T-helper 1 cell treated with Interleukin-12 subunit alpha and Interleukin-12 subunit beta and Interleukin-4 antibody, amounts not matched to agents 30 μg/mL and 1 μg/mL, for 36 hours (primary cell): ENCODE measurements at regions not wholly inside any gene's neighbourhood (a gene's known extent, or its start where the extent isn't known, plus 50 kb on each side); places are given as distances from the start of the nearest gene placed in this dataset.

Experiments
- H3K27ac Mint-ChIP-seq: one replicate; pipeline ENCODE4 v1.8.0; 2021; ENCODE audit warnings: mild to moderate bottlenecking, mixed read lengths
- H3K27me3 Mint-ChIP-seq: one replicate; pipeline ENCODE4 v1.8.0; 2021; ENCODE audit warnings: low read depth, mixed read lengths
- H3K36me3 Mint-ChIP-seq: one replicate; pipeline ENCODE4 v1.8.0; 2021; ENCODE audit warnings: low read depth, mixed read lengths
- H3K4me1 Mint-ChIP-seq: one replicate; pipeline ENCODE4 v1.8.0; 2021; ENCODE audit warnings: low read depth, mixed read lengths
- H3K4me3 Mint-ChIP-seq: one replicate; pipeline ENCODE4 v1.8.0; 2021; ENCODE audit warnings: mild to moderate bottlenecking, moderate library complexity, mixed read lengths
- H3K9me3 Mint-ChIP-seq: one replicate; pipeline ENCODE4 v1.8.0; 2021; ENCODE audit warnings: mixed read lengths

GRCh38 chr9:106056328-106056727 is 362.0 kb downstream of the TMEM38B start:
- Mint-ChIP-seq H3K9me3 (peaks cover 4% of the 10 kb centered on the region), H3K4me1 (no peaks in the 10 kb centered on the region), H3K27me3 (no peaks in the 10 kb centered on the region), H3K36me3 (no peaks in the 10 kb centered on the region), H3K27ac (no peak overlapping the region), H3K4me3 (no peak overlapping the region)

GRCh38 chr9:106058460-106058859 is 364.1 kb downstream of the TMEM38B start:
- H3K4me1 Mint-ChIP-seq: no peaks in the 10 kb centered on the region
- peaks cover 4% of the 10 kb centered on the region for H3K9me3 Mint-ChIP-seq
- no peak overlapping the region for H3K4me3 Mint-ChIP-seq
- no peaks in the 10 kb centered on the region for H3K27me3 Mint-ChIP-seq
- no peak overlapping the region for H3K27ac Mint-ChIP-seq
- H3K36me3 Mint-ChIP-seq: no peaks in the 10 kb centered on the region

- Mint-ChIP-seq H3K9me3 (peaks cover 1% of the 10 kb centered on the region), H3K4me3 (no peak overlapping the region), H3K27ac (no peak overlapping the region), H3K36me3 (no peaks in the 10 kb centered on the region), H3K4me1 (no peaks in the 10 kb centered on the region), H3K27me3 (no peaks in the 10 kb centered on the region)
These were observed 365.5 kb downstream of the TMEM38B start for GRCh38 chr9:106059886-106060285.

DNA sequence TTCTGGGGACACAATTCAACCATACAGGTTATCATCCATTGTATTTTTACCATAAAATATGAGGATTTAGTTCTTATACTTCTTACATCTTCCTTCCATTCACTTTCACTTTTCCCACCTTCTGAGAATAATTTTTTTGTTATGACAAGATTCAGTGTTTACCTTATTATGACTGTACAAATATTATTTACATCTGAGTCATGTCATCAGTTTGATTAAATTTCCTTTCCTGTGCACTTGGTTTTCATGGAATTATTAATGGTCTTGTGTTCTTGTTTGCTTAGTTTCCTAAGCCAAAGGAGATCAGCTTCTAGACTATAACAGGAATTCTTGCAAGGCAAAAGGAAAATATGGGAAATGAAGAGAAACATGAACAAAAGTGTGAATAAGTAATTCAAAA is 366.5 kb downstream of the TMEM38B start:
- Mint-ChIP-seq H3K9me3 (no peaks in the 10 kb centered on the region), H3K4me3 (no peak overlapping the region)

GRCh38 chr9:106062250-106062649 is 367.9 kb downstream of the TMEM38B start:
- Mint-ChIP-seq H3K27me3 (no peaks in the 10 kb centered on the region), H3K4me3 (no peak overlapping the region), H3K27ac (no peak overlapping the region), H3K36me3 (no peaks in the 10 kb centered on the region), H3K4me1 (no peaks in the 10 kb centered on the region), H3K9me3 (no peaks in the 10 kb centered on the region)

More for the DNA sequence above, 366.5 kb downstream of the TMEM38B start:
- Mint-ChIP-seq H3K4me1 (no peaks in the 10 kb centered on the region), H3K27me3 (no peaks in the 10 kb centered on the region), H3K36me3 (no peaks in the 10 kb centered on the region), H3K27ac (no peak overlapping the region)

- no peaks in the 10 kb centered on the region for H3K9me3 Mint-ChIP-seq
- no peak overlapping the region for H3K4me3 Mint-ChIP-seq
- H3K36me3 Mint-ChIP-seq: no peaks in the 10 kb centered on the region
- H3K27ac Mint-ChIP-seq: no peak overlapping the region
- H3K4me1 Mint-ChIP-seq: no peaks in the 10 kb centered on the region
- no peaks in the 10 kb centered on the region for H3K27me3 Mint-ChIP-seq
These were observed 370.8 kb downstream of the TMEM38B start for GRCh38 chr9:106065136-106065535.

DNA sequence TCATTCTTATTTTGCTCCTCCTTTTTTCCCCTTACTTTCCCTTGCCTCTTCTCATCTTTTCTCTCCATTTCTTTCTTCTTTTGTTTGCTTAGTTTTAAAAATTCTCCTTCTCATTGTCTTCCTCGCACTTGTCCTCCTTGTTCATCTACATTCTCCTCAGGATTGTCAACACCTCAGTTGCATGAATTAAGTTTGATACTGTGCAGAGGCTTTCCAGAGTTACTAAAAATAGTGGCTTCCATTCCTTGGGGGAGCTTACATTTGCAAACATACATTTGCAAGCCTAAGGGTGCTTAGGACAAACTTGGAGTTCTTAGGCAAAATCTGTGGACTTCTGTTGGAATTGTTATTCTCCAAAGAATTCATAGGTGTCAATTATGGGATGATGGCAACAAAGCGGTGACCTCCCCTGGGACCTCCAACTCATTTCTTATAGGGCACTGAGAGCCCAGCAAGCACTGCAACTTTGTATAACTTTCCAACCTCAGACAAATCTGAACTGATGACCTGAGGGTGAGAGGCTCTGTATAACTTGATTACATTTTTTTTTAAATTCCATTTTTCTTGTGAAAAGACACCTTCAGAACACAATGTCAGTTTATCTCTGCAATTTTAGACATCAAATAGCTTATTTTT is 371.4 kb downstream of the TMEM38B start:
- no peaks in the 10 kb centered on the region for H3K4me1 Mint-ChIP-seq
- H3K36me3 Mint-ChIP-seq: no peaks in the 10 kb centered on the region
- no peak overlapping the region for H3K27ac Mint-ChIP-seq
- no peaks in the 10 kb centered on the region for H3K9me3 Mint-ChIP-seq
- H3K27me3 Mint-ChIP-seq: no peaks in the 10 kb centered on the region
- no peak overlapping the region for H3K4me3 Mint-ChIP-seq

DNA sequence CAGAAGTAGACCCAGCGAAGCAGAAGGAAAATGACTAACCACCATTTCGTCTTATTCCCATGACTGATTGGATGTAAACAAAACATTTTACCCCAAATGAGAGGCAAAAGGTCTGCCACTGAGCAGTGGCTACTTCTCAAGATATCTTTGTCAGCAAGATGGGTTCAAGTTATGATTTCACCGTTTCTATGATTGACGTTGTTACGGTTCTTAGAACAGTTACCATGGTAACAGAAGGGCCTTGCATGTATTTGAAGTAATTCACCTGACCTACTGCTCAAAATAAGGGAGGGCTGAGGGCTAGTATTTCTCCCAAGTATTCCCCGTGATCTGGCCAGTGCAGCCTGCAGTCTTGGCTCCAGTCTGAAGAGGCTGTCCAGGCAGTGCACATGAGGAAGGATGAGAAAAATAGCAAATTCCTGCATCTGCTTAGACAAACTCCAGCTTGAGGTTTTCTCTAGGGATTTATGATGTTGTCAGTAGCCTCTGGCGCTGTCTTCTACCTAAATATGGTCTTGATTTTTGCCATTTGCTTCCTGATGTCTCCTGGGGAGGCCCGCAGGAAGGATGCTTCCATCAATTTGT is 372.7 kb downstream of the TMEM38B start:
- H3K4me3 Mint-ChIP-seq: no peak overlapping the region
- no peaks in the 10 kb centered on the region for H3K4me1 Mint-ChIP-seq
- H3K9me3 Mint-ChIP-seq: no peaks in the 10 kb centered on the region
- no peak overlapping the region for H3K27ac Mint-ChIP-seq
- no peaks in the 10 kb centered on the region for H3K36me3 Mint-ChIP-seq
- H3K27me3 Mint-ChIP-seq: no peaks in the 10 kb centered on the region

DNA sequence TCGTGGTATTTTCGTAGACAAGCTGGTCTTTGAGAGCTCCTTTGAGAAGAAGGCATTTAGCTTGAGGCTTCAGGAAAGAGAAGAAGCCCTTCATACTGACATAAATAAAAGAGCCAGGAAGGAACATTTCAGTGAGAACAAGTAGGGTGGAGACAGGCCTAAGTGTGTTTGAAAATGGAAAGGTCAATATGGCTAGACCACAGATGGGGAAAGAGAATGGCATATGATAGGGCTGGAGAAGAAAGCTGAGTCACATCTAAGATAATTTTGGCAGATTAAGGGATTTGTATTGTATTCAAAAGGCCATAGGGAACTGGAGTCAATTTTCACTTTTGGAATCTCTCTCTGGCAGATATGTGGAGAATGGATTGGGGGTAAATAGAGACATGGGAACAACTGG is 374.9 kb downstream of the TMEM38B start:
- Mint-ChIP-seq H3K27me3 (no peaks in the 10 kb centered on the region), H3K36me3 (no peaks in the 10 kb centered on the region), H3K4me3 (no peak overlapping the region), H3K4me1 (no peaks in the 10 kb centered on the region), H3K27ac (no peak overlapping the region), H3K9me3 (no peaks in the 10 kb centered on the region)

DNA sequence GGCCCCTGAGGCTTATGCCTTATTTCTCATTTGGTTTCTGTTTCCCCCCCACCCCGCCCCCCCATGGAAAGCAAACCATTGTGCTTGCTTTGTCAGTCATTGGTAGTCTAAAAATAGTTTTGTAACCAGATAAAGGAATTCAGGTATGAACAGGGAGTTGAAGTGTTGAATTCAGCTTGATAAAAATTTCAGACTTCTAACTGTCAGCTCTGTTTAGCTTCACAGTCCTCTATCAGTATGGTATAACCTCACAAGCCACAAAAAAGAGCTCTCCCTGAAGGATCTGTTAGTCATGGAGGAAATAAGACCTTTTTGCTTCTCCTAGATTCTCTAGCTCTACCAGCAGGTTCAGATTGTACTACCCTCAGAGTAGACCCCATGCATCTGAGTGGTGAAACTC is 378.1 kb downstream of the TMEM38B start:
- Mint-ChIP-seq H3K27me3 (no peaks in the 10 kb centered on the region), H3K4me1 (no peaks in the 10 kb centered on the region), H3K27ac (no peak overlapping the region), H3K36me3 (no peaks in the 10 kb centered on the region), H3K4me3 (no peak overlapping the region), H3K9me3 (no peaks in the 10 kb centered on the region)

DNA sequence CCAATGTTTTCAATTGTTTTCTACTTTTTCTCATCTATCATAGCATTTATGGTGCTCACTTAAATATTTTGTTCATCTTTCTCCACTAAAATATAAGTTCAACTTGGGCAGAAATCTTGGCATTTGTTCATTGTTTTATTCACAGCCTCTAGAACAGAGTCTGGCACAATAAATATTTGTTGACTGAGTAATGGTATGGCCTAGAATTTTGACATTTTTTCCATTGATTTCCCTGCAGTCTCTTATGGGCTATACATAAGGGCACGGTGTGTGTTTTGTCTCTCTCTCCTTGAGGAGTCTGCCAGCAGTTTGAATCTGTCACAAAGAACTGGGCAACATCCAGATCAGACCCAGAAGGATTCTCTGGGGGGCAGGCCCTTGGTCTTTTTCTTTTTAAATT is 379.7 kb downstream of the TMEM38B start:
- Mint-ChIP-seq H3K27me3 (no peaks in the 10 kb centered on the region), H3K36me3 (no peaks in the 10 kb centered on the region), H3K27ac (no peak overlapping the region), H3K4me1 (no peaks in the 10 kb centered on the region), H3K9me3 (no peaks in the 10 kb centered on the region), H3K4me3 (no peak overlapping the region)

GRCh38 chr9:106075236-106075959 is 381.1 kb downstream of the TMEM38B start:
- no peaks in the 10 kb centered on the region for H3K27me3 Mint-ChIP-seq
- no peaks in the 10 kb centered on the region for H3K9me3 Mint-ChIP-seq
- no peak overlapping the region for H3K4me3 Mint-ChIP-seq
- no peaks in the 10 kb centered on the region for H3K4me1 Mint-ChIP-seq
- H3K36me3 Mint-ChIP-seq: no peaks in the 10 kb centered on the region
- H3K27ac Mint-ChIP-seq: no peak overlapping the region

- Mint-ChIP-seq H3K36me3 (no peaks in the 10 kb centered on the region), H3K4me1 (no peaks in the 10 kb centered on the region), H3K27me3 (no peaks in the 10 kb centered on the region), H3K27ac (no peak overlapping the region), H3K9me3 (no peaks in the 10 kb centered on the region), H3K4me3 (no peak overlapping the region)
These were observed 381.6 kb downstream of the TMEM38B start for GRCh38 chr9:106075960-106076327.

DNA sequence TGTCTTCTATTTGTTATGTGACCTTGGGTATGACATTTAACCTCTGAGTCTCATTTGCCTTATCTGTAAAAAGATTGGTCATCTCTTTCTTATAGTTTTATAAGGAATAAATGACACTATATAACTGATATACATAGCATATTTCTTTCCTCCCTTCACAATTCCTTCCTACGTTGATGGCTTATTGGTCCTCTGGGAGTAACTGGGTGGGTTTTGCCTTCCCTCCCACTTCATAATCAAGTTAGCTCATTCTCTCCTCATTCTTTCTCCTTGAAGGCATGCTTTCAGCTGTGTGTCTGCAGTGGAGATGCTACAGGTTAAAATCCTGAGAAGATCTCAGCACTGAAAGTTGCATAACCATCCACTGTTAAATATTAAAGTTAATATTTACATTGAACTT is 382.4 kb downstream of the TMEM38B start:
- no peaks in the 10 kb centered on the region for H3K4me1 Mint-ChIP-seq

DNA sequence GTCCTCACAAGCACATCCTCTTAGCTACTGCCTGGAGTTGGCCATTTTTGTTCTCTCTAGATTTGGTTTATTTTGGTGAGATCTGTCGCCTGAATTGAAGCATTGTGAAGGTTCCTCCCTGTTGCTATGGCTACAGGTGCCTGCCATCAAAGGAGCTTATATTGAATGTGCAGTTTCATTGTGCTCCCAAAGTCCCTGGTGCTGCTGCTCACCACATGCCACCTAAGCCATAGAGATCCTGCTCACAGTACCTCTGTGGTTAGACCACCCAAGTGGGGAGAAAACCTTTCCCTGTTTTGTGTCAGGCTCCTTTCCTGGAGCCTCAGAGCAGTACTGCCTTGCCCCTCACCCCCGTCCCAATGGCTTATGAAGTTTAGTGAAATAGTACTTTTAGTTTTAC is 383.4 kb downstream of the TMEM38B start:
- Mint-ChIP-seq H3K27ac (no peak overlapping the region), H3K36me3 (no peaks in the 10 kb centered on the region), H3K9me3 (no peaks in the 10 kb centered on the region), H3K4me3 (no peak overlapping the region), H3K4me1 (no peaks in the 10 kb centered on the region), H3K27me3 (no peaks in the 10 kb centered on the region)

More for the DNA sequence above, 382.4 kb downstream of the TMEM38B start:
- H3K9me3 Mint-ChIP-seq: no peaks in the 10 kb centered on the region
- H3K27ac Mint-ChIP-seq: no peak overlapping the region
- H3K27me3 Mint-ChIP-seq: no peaks in the 10 kb centered on the region
- H3K36me3 Mint-ChIP-seq: no peaks in the 10 kb centered on the region
- H3K4me3 Mint-ChIP-seq: no peak overlapping the region
